GM06990 (cell line): ENCODE measurements at regions not wholly inside any gene's neighbourhood (a gene's known extent, or its start where the extent isn't known, plus 50 kb on each side); places are given as distances from the start of the nearest gene placed in this dataset.

Source experiments
- DNase-seq: peaks from one replicate; pipeline ENCODE4 v3.0.0-alpha.2; 2011; ENCODE audit not compliant: insufficient read length; ENCODE audit errors: extremely low read depth
- H3K27me3 ChIP-seq: replicated peaks from 2 replicates; pipeline ENCODE4 v1.6.0; 2011; ENCODE audit warnings: low read length; ENCODE audit not compliant: control insufficient read depth, insufficient read depth
- H3K36me3 ChIP-seq: 2 replicates; pipeline ENCODE4 v1.5.1; 2011; ENCODE audit warnings: low read length; ENCODE audit not compliant: control insufficient read depth, insufficient read depth
- H3K4me3 ChIP-seq: replicated peaks from 2 replicates; pipeline ENCODE4 v1.5.1; 2011; ENCODE audit warnings: low read depth, mild to moderate bottlenecking, control low read depth, low read length
- CTCF ChIP-seq: IDR thresholded peaks from 2 replicates; pipeline ENCODE4 v1.5.1; 2011; ENCODE audit warnings: low read length, control low read depth, mild to moderate bottlenecking, inconsistent platforms; ENCODE audit not compliant: insufficient read depth, poor library complexity, severe bottlenecking

GRCh38 chr11:97645736-97646135, 1255.9 kb downstream of the JRKL start:
- Histone ChIP-seq H3K36me3 (no peaks in the 10 kb centered on the region), H3K4me3 (no peak overlapping the region), H3K27me3 (no peaks in the 10 kb centered on the region)
- no peak for TF ChIP-seq CTCF
- no peak for DNase-seq

GRCh38 chr11:97656356-97656755, 1266.5 kb downstream of the JRKL start:
- Histone ChIP-seq H3K36me3 (no peaks in the 10 kb centered on the region), H3K4me3 (no peak overlapping the region), H3K27me3 (no peaks in the 10 kb centered on the region)
- no peak for TF ChIP-seq CTCF
- DNase-seq, result no peak

GRCh38 chr11:97657852-97658251, 1268.0 kb downstream of the JRKL start:
- no peak for DNase-seq
- no peak overlapping the region for H3K4me3 ChIP-seq
- TF ChIP-seq CTCF, result no peak
- no peaks in the 10 kb centered on the region for H3K27me3 ChIP-seq
- no peaks in the 10 kb centered on the region for H3K36me3 ChIP-seq

- no peak overlapping the region for H3K4me3 ChIP-seq
- no peaks in the 10 kb centered on the region for H3K36me3 ChIP-seq
- no peak for DNase-seq
- TF ChIP-seq CTCF, result no peak
- H3K27me3 ChIP-seq, result no peaks in the 10 kb centered on the region
Observed at GRCh38 chr11:97667057-97667456, 1277.2 kb downstream of the JRKL start.

GRCh38 chr11:97683733-97684132, 1293.9 kb downstream of the JRKL start:
- no peak for DNase-seq
- TF ChIP-seq CTCF, result no peak
- no peak overlapping the region for H3K4me3 ChIP-seq
- no peaks in the 10 kb centered on the region for H3K36me3 ChIP-seq
- no peaks in the 10 kb centered on the region for H3K27me3 ChIP-seq
